ENCODE measurements at regions not wholly inside any gene's neighbourhood (a gene's known extent, or its start where the extent isn't known, plus 50 kb on each side); places are given as distances from the start of the nearest gene placed in this dataset.

- no peaks in the 10 kb centered on the region for H3K27me3 Mint-ChIP-seq (ENCODE audit: low read depth)
- H3K56ac ChIP-seq (ENCODE audit: insufficient read length, low read depth, low read length), result no peak overlapping the region
- no peak overlapping the region for H2AK5ac ChIP-seq (ENCODE audit: insufficient read length, low read length)
- no peaks in the 10 kb centered on the region for H3K79me1 ChIP-seq (ENCODE audit: insufficient read depth, low read depth, low read length, poor library complexity, severe bottlenecking)
- TF ChIP-seq, protein P1, sequence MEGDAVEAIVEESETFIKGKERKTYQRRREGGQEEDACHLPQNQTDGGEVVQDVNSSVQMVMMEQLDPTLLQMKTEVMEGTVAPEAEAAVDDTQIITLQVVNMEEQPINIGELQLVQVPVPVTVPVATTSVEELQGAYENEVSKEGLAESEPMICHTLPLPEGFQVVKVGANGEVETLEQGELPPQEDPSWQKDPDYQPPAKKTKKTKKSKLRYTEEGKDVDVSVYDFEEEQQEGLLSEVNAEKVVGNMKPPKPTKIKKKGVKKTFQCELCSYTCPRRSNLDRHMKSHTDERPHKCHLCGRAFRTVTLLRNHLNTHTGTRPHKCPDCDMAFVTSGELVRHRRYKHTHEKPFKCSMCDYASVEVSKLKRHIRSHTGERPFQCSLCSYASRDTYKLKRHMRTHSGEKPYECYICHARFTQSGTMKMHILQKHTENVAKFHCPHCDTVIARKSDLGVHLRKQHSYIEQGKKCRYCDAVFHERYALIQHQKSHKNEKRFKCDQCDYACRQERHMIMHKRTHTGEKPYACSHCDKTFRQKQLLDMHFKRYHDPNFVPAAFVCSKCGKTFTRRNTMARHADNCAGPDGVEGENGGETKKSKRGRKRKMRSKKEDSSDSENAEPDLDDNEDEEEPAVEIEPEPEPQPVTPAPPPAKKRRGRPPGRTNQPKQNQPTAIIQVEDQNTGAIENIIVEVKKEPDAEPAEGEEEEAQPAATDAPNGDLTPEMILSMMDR (conservative IDR thresholded peaks at IDR 0.05), result no peak
- no peak overlapping the region for H2BK20ac ChIP-seq (ENCODE audit: low read depth, low read length, poor library complexity, severe bottlenecking)
- H3K14ac ChIP-seq (ENCODE audit: insufficient read depth, low read length), result no peak overlapping the region
- no peaks in the 10 kb centered on the region for H3K9me3 ChIP-seq (ENCODE audit: control insufficient read depth, low read depth, low read length)
- WGBS (ENCODE audit: extremely low coverage, insufficient read length, low lambda C conversion rate), result no CpG with 5 or more reads among the region's 3 CpGs
- H3K23ac ChIP-seq (ENCODE audit: insufficient read length, low read depth, low read length), result no peak overlapping the region
- H4K20me1 ChIP-seq (ENCODE audit: control insufficient read depth, insufficient read depth, insufficient read length), result no peaks in the 10 kb centered on the region
- no peak overlapping the region for H2BK5ac ChIP-seq (ENCODE audit: insufficient read length, low read length)
- no peak overlapping the region for H2BK12ac ChIP-seq (ENCODE audit: insufficient read length, low read depth, low read length)
- H2AFZ ChIP-seq (ENCODE audit: low read length), result no peak overlapping the region
- no peak overlapping the region for H4K91ac ChIP-seq (ENCODE audit: insufficient read length, low read depth, low read length)
- H3K23me2 ChIP-seq (ENCODE audit: insufficient read length, low read depth, low read length, poor library complexity, severe bottlenecking), result no peaks in the 10 kb centered on the region
- H3K4ac ChIP-seq (ENCODE audit: low read depth, low read length), result no peak overlapping the region
- no peak overlapping the region for H3K27ac Mint-ChIP-seq
- no peaks in the 10 kb centered on the region for H3K27me3 ChIP-seq (ENCODE audit: insufficient read depth, low read length)
- DNase-seq, result no peak
- no peak overlapping the region for H4K5ac ChIP-seq (ENCODE audit: insufficient read length, low read depth, low read length)
- no peaks in the 10 kb centered on the region for H3K36me3 Mint-ChIP-seq (ENCODE audit: insufficient read depth in 1 of 3, low read depth in 3 of 3)
- no peaks in the 10 kb centered on the region for H3K4me1 Mint-ChIP-seq
- no peaks in the 10 kb centered on the region for H3K4me1 ChIP-seq (ENCODE audit: insufficient read depth, low read length)
- no peak overlapping the region for H3K4me2 ChIP-seq (ENCODE audit: insufficient read depth, insufficient read length, low read length)
- H4K8ac ChIP-seq (replicated peaks; ENCODE audit: insufficient read length, low read depth, low read length), result no peak overlapping the region
- H3T11ph ChIP-seq (ENCODE audit: low read length), result no peak overlapping the region
- H3K4me3 Mint-ChIP-seq, result no peak overlapping the region
- no peak overlapping the region for H3K18ac ChIP-seq (ENCODE audit: insufficient read length, low read depth, low read length)
- H3K9ac ChIP-seq (ENCODE audit: extremely low read depth, insufficient read length, low read length), result no peak overlapping the region
- no peak overlapping the region for H3K27ac ChIP-seq (ENCODE audit: insufficient read length, low read depth, low read length)
- peaks cover 0 to under 1% of the 10 kb centered on the region in 2 experiments; a peak in 2 of 5 replicates for H3K9me3 Mint-ChIP-seq
- no peak overlapping the region for H2BK15ac ChIP-seq (ENCODE audit: low read depth, low read length)
- no peaks in the 10 kb centered on the region for H3K79me2 ChIP-seq (ENCODE audit: insufficient read depth, low read length)
- no peak overlapping the region for H2BK120ac ChIP-seq (ENCODE audit: low read depth, low read length, poor library complexity, severe bottlenecking)
Observed at GRCh38 chr1:163985700-163986099, 573.3 kb upstream of the PBX1 start.
